HG02623 (cell line): ENCODE measurements at regions not wholly inside any gene's neighbourhood (a gene's known extent, or its start where the extent isn't known, plus 50 kb on each side); places are given as distances from the start of the nearest gene placed in this dataset.

Experiments
- ATAC-seq: cut with Tn5 transposase; IDR thresholded peaks from one replicate; pipeline ENCODE4 v1.9.1; 2021; ENCODE audit warnings: moderate library complexity; ENCODE audit not compliant: unreplicated experiment

DNA sequence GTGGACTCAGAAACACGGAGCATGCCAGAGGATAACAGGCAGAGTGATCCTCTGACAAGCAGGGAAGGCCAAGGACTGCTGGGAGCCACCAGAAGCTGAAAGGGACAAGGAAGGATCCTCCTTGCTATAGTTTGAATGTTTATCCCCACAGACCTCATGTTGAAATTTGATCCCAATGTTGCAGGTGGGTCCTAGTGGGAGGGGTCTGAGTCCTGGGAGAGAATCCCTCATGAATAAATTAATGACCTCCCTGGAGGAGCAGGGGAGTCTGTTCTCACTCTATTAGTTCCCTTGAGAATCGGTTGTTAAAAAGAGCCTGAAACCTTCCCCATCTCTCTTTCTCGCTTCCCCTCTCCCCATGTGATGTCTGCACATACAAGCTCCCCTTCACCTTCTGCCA is 124.4 kb downstream of the FBXO15 start:
- ATAC-seq = no peak

GRCh38 chr18:74019864-74020263 is 127.8 kb downstream of the FBXO15 start:
- ATAC-seq = no peak

DNA sequence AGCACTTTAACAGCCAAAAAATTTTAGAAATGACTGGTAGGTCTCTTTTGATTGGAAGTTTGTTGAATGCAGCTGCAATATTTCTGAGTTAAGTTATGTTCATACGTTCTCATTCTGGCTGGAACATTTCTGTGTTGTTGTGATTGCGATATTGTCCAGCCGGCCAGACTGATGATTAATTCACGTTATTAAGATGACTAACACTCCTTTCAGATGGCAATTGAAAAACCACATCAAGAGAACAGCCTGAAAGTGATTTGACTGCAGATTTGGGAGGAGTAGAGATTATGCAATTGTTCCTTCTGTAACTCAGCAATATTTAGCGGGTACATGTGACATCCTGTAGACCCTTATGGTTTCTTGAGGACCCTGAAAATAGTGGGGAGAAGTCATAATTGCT is 133.7 kb downstream of the FBXO15 start:
- ATAC-seq = no peak

GRCh38 chr18:74012954-74013630 is 134.5 kb downstream of the FBXO15 start:
- ATAC-seq = no peak

- ATAC-seq = no peak
Observed at GRCh38 chr18:74006143-74006542, 141.5 kb downstream of the FBXO15 start.

DNA sequence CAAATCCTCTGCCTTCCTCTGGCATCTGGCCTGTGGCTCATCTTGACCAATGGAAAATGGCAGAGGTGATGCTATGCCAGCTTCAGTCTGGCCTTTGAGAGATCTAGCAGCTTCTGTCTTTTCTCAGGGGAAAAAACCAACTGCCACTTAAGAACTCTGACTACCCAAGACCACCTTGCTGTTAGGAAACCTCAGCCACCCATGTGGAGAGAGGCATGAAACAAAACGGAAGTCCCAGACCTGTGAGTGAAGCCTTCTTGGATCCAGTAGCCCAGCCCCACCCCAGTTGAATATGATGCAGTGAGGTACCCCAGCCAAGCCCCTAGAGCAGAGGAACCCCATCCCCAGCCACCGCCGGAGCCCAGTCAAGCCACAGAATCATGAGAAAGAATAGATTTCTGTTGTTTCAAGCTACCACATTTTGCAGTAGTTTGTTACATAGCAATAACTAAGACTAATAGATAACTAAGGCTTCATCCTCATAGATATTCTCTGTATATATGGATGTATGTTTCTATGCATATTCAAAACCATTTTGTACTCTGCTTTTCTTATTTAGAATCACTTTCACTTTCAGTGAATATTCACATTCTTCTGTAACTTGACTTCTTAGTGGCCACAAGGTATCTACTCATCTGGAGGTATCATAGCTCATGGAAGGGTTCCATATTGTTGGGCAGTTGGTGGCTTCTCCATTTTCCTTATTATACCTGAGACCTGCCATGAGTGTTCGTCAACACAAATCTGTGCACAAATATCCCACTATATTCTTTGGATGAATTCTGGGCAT is 142.1 kb downstream of the FBXO15 start:
- ATAC-seq = no peak

DNA sequence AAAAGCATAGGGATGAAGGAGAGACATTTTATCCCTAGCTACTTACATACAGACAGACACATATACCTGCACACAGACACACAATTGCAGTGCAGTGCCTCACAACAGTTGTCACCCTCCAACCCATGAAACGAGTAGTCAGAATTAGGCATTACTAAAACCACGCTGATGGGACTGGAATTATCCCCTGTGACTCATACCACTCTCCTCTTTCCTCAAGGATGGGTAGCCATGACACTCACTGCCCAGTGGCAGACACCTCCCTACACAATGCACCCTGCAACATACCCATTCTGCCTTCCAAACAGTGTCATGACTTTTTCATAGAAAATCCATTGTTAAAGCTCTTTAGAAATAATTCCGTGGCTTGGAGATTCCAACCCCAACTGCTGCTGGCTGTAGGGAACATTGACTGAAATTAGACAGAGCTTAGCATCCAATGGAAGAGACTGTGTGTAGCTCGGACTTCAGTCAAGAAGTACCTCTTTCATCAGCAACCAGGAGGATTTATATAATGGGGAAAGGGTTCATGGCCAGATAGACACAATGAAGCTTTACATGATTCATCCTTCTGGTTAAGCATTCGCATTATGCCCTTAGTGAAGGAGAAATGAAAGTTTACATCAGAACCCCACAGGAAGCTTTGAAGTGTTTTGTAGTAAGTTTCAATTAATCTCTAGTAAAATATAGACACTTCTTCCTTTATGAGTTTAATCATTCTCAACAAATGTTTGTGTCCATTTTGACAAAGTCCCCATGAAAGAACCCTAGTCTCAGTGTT is 155.2 kb downstream of the FBXO15 start:
- ATAC-seq = no peak

- ATAC-seq = no peak
Observed at GRCh38 chr18:73991570-73991969, 156.1 kb downstream of the FBXO15 start.

DNA sequence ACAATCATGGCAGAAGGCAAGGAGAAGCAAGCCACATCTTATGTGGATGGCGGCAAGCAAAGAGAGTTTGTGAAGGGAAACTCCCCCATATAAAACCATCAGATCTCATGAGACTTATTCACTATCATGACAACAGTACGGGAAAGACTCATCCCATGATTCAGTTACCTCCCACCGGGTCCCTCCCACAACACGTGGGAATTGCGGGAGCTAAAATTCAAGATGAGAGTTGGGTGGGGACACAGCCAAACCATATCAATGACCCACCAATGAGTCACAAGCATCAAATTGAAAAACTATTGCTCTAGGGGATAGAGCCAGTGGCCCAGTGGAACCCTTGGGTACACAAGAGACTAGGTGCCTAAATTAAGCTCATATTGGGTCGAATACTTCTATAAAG is 157.4 kb downstream of the FBXO15 start:
- no peak for ATAC-seq

GRCh38 chr18:73987247-73987980 is 160.2 kb downstream of the FBXO15 start:
- no peak for ATAC-seq

- no peak for ATAC-seq
Observed at GRCh38 chr18:73986711-73987110, 160.9 kb downstream of the FBXO15 start.

DNA sequence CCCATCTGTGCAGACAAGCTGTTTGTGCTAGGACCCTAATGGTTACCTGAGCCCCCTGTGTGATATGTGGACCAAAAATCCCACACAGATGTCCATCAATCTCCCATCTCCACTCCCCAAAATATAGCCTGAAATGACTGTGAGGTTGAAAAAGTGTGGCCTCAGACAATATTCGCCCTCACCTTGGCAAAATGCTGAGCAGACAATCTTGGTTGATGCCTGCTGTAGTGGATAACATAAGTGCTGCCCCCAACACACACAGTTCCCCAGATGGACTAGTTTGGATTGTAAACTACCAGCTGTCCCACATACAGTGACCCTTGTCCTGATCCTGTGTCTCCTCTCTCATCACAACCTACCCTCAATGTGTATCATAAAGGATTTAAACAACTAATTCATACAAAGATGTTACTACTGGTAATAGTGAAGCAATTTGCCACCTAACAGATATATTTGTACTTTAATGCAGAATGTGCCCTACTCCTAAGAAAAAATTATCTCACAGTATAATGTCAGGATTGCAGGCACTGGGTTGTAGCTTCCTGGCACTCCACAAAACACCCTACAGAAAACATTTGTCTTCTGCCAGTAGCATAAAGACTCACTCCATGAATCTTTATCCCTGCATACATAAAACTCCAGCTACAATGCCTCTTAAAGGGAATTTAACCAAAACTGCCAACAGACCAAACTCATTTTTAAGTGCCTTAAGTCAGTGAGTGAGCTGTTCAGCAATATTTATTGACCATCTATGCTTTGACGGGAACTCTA is 161.6 kb downstream of the FBXO15 start:
- ATAC-seq = no peak

DNA sequence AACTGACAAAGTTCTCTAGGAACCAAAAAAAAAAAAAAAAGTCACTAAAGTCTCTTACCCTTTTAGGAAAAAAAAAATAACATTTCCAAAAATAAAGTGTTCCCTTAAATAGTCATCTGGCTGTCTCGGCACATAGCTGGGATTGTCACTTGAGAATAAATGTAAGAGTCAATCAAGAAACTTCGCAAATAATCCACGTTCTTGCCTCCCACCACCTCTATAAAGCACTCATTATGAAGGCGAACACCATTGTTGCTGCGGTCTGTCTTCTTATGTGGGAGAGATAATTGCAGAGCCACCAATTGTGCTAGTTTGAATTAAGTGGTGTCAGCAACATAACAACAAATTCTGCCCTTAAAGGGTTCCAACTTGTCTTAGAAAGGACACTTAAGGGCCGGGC is 163.7 kb downstream of the FBXO15 start:
- ATAC-seq = no peak

- ATAC-seq = no peak
Observed at GRCh38 chr18:73983496-73983895, 164.1 kb downstream of the FBXO15 start.

- ATAC-seq = no peak
Observed at GRCh38 chr18:73981796-73982195, 165.8 kb downstream of the FBXO15 start.

DNA sequence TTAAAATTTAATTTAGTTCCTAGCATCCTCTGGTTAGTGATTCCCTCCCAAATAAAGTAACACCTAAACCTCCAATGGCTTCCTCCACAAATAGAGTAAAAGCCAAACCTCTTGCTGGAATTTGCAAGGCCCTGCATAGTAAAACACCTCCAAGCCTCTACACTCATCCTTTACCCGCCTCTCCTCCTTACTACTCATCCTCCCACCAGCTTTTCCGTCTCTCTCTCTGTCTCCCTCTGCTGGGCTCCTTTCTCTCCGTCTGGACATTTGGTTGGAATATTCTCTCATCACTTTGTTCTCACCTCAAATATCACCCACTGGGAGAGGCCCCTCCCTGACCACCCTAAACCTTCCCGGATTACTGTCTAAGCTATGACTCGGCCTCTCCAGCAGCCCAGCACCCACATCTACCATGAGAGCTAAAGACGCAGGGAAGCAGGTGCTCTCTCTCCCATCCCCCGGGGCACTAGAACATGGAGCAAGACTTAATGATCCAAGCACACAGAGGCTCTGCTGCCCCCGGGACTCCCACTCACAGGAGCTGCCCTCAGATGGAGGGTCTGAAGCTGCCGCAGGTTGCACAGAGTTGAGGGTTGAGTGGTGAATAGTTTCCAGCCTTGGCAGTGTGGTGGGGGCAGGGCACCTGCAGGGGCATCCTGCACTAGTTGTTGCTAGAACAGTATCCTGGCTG is 167.2 kb downstream of the FBXO15 start:
- ATAC-seq = no peak

- ATAC-seq = no peak
Observed at GRCh38 chr18:73979742-73980141, 167.9 kb downstream of the FBXO15 start.

- no peak for ATAC-seq
Observed at GRCh38 chr18:73976433-73976832, 171.2 kb downstream of the FBXO15 start.

DNA sequence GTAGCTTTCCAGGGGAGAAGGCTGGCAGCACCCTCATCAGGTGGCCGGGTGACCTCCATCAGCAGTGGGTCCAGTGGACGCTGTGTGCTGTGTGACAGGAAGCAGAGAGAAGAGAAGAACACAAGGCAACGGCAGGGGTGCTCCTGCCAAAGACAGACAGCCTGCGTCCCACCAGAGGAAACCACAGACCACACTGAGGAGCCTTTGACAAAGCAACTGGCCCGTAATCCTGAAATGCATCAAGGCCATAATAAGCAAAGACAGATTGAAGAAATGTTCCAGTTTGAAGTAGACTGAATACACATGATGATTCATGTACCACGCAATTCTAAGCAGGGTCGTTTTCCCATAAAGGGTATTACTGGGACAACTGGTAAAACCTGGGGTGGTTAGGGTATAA is 172.4 kb downstream of the FBXO15 start:
- ATAC-seq = no peak

GRCh38 chr18:73973972-73974371 is 173.7 kb downstream of the FBXO15 start:
- ATAC-seq = no peak
